SK-N-SH (cell line): ENCODE measurements at regions not wholly inside any gene's neighbourhood (a gene's known extent, or its start where the extent isn't known, plus 50 kb on each side); places are given as distances from the start of the nearest gene placed in this dataset.

Experiments used
- CTCF ChIA-PET: fragments of 300-600, 350-600 bp; formaldehyde crosslinking; extraction: SDS; loops from one replicate; lab custom pipeline; 2021; lab: Yijun Ruan, JAX
- POLR2A ChIA-PET: fragments of 350-600 bp; sonication (Branson Sonifier 250); formaldehyde crosslinking; extraction: SDS; loops from one replicate; lab custom pipeline; 2020; ENCODE audit warnings: antibody characterized with exemption, inconsistent platforms; lab: Yijun Ruan, JAX
- DNase-seq: peaks from one replicate; pipeline ENCODE4 v3.0.0; 2012
- H2AFZ ChIP-seq: fragments of 200-600 bp; sonication (generic); 2 replicates; pipeline ENCODE4 v1.8.1; 2016; ENCODE audit warnings: antibody characterized with exemption, mild to moderate bottlenecking, low read depth
- H3F3A ChIP-seq: fragments of 200-600 bp; sonication (generic); replicated peaks from 2 replicates; pipeline ENCODE3; 2016; ENCODE audit warnings: antibody characterized with exemption, mild to moderate bottlenecking; ENCODE audit not compliant: insufficient read depth
- H3K27ac ChIP-seq, 2 experiments: fragments of 200-500 bp in 1 of 2; fragments of 200-600 bp in 1 of 2; sonication (Bioruptor generic) in 1 of 2; sonication (generic), shearing (Covaris generic) in 1 of 2; 2 replicates each; pipeline versions ENCODE4 v1.5.1 to v1.6.1; 2014 to 2016; ENCODE audit warnings: low read depth in 2 of 2, inconsistent platforms in 1 of 2, low read length in 1 of 2, mild to moderate bottlenecking in 1 of 2, mixed read lengths in 1 of 2
- H3K27me3 ChIP-seq: fragments of 200-600 bp; sonication (generic), shearing (Covaris generic); 2 replicates; pipeline ENCODE4 v1.6.1; 2016; ENCODE audit warnings: mixed run types; ENCODE audit not compliant: insufficient read depth
- H3K36me3 ChIP-seq, 2 experiments: fragments of 200-500 bp in 1 of 2; fragments of 200-600 bp in 1 of 2; sonication (Bioruptor generic) in 1 of 2; sonication (generic) in 1 of 2; replicated peaks in 1 of 2; 2 replicates each; pipeline versions ENCODE3 to v1.5.1; 2014 to 2016; ENCODE audit warnings: low read length in 1 of 2, mild to moderate bottlenecking in 1 of 2; ENCODE audit not compliant: insufficient read depth in 2 of 2, control insufficient read depth in 1 of 2
- H3K4me1 ChIP-seq, 2 experiments: fragments of 200-500 bp in 1 of 2; fragments of 200-600 bp in 1 of 2; sonication (Bioruptor generic) in 1 of 2; sonication (generic), shearing (Covaris generic) in 1 of 2; 2 replicates each; pipeline versions ENCODE4 v1.5.1 to v1.6.1; 2014 to 2016; ENCODE audit warnings: low read depth in 1 of 2, low read length in 1 of 2, mixed run types in 1 of 2; ENCODE audit not compliant: insufficient read depth in 2 of 2, control insufficient read depth in 1 of 2
- H3K4me2 ChIP-seq: fragments of 200-600 bp; sonication (generic), shearing (Covaris generic); 2 replicates; pipeline ENCODE4 v1.6.1; 2017; ENCODE audit warnings: mixed run types
- H3K4me3 ChIP-seq, 2 experiments: fragments of 200-500 bp in 1 of 2; fragments of 200-600 bp in 1 of 2; sonication (Bioruptor generic) in 1 of 2; sonication (generic), shearing (Covaris generic) in 1 of 2; 2 replicates each; pipeline versions ENCODE4 v1.5.1 to v1.8.1; 2014 to 2016; ENCODE audit warnings: low read depth in 2 of 2, inconsistent platforms in 1 of 2, low read length in 1 of 2, mild to moderate bottlenecking in 1 of 2, mixed read lengths in 1 of 2, moderate library complexity in 1 of 2
- H3K79me2 ChIP-seq: fragments of 200-600 bp; sonication (generic); 2 replicates; pipeline ENCODE4 v1.8.1; 2017; ENCODE audit warnings: mild to moderate bottlenecking; ENCODE audit not compliant: insufficient read depth
- H3K9ac ChIP-seq: fragments of 200-600 bp; sonication (generic); 2 replicates; pipeline ENCODE4 v1.6.1; 2017; ENCODE audit warnings: mixed run types
- H3K9me2 ChIP-seq: fragments of 200-600 bp; sonication (generic); 2 replicates; pipeline ENCODE4 v1.6.1; 2017; ENCODE audit warnings: mixed run types
- H3K9me3 ChIP-seq: fragments of 200-600 bp; sonication (generic); 2 replicates; pipeline ENCODE4 v1.6.1; 2017; ENCODE audit warnings: mixed run types, mild to moderate bottlenecking, moderate library complexity
- H4K20me1 ChIP-seq: fragments of 200-600 bp; sonication (generic); 2 replicates; pipeline ENCODE4 v1.6.1; 2017; ENCODE audit warnings: mild to moderate bottlenecking, mixed run types; ENCODE audit not compliant: insufficient read depth
- ELF1 ChIP-seq: IDR thresholded peaks from 2 replicates; pipeline ENCODE4 v1.4.0; 2012
- EP300 ChIP-seq, 2 experiments: IDR thresholded peaks; 2 replicates each; pipeline versions ENCODE4 v1.4.0 to v1.6.1; 2012; ENCODE audit warnings: borderline replicate concordance in 1 of 2, low read depth in 1 of 2, low read length in 1 of 2
- FOXJ3 ChIP-seq: sonication (generic); formaldehyde crosslinking; IDR thresholded peaks from 2 replicates; pipeline ENCODE4 v1.5.1; 2020; ENCODE audit warnings: mild to moderate bottlenecking, missing genetic modification reagents
- GATA2 ChIP-seq: sonication (generic); formaldehyde crosslinking; IDR thresholded peaks from 2 replicates; pipeline ENCODE4 v1.5.0; 2020; ENCODE audit warnings: mild to moderate bottlenecking, missing genetic modification reagents
- JUND ChIP-seq: IDR thresholded peaks from 2 replicates; pipeline ENCODE4 v1.4.0; 2012
- NRF1 ChIP-seq: IDR thresholded peaks from 2 replicates; pipeline ENCODE4 v1.6.1; 2012; ENCODE audit warnings: low read depth, mild to moderate bottlenecking, low read length
- POLR2AphosphoS5 ChIP-seq: IDR thresholded peaks from 2 replicates; pipeline ENCODE4 v1.6.1; 2012; ENCODE audit warnings: low read depth, low read length
- RAD21 ChIP-seq: IDR thresholded peaks from 2 replicates; pipeline ENCODE4 v1.6.1; 2012; ENCODE audit warnings: mild to moderate bottlenecking, low read length
- RCOR1 ChIP-seq: fragments of 150-350 bp; IDR thresholded peaks from 2 replicates; pipeline ENCODE4 v1.6.1; 2017; ENCODE audit warnings: antibody characterized with exemption, low read length
- RFX5 ChIP-seq: IDR thresholded peaks from 2 replicates; pipeline ENCODE4 v1.6.1; 2012; ENCODE audit warnings: mild to moderate bottlenecking, improper control_type of control experiment, low read length
- RXRA ChIP-seq: IDR thresholded peaks from 2 replicates; pipeline ENCODE4 v1.4.0; 2012; ENCODE audit warnings: low read depth, mild to moderate bottlenecking, borderline replicate concordance
- SIN3A ChIP-seq: IDR thresholded peaks from 2 replicates; pipeline ENCODE4 v1.6.1; 2012; ENCODE audit warnings: low read depth, mild to moderate bottlenecking, low read length, moderate library complexity, borderline replicate concordance
- TAF1 ChIP-seq: IDR thresholded peaks from 2 replicates; pipeline ENCODE4 v1.6.1; 2012; ENCODE audit warnings: low read depth, mild to moderate bottlenecking, low read length, moderate library complexity, borderline replicate concordance
- TEAD4 ChIP-seq: IDR thresholded peaks from 2 replicates; pipeline ENCODE4 v1.4.0; 2012; ENCODE audit warnings: mild to moderate bottlenecking, borderline replicate concordance; ENCODE audit not compliant: insufficient read depth
- YY1 ChIP-seq: IDR thresholded peaks from 2 replicates; pipeline ENCODE4 v1.4.0; 2012; ENCODE audit warnings: low read depth, mild to moderate bottlenecking
- WGBS: methylation state at CpG from one replicate; pipeline ENCODE4 v1.1.6; 2017; ENCODE audit warnings: low lambda C conversion rate; 5-methylcytosine and 5-hydroxymethylcytosine counted together
- TF ChIP-seq, protein P1 (sequence below): IDR thresholded peaks from 2 replicates; pipeline ENCODE4 v1.4.0; 2012; ENCODE audit warnings: low read depth
- TF ChIP-seq, protein P2 (sequence below): fragments of 150-350 bp; IDR thresholded peaks from 2 replicates; pipeline ENCODE4 v1.6.1; 2017; ENCODE audit warnings: antibody characterized with exemption, low read length, low read depth, borderline replicate concordance
- TF ChIP-seq, protein P3 (sequence below): IDR thresholded peaks from 2 replicates; pipeline ENCODE4 v1.6.1; 2012; ENCODE audit warnings: mild to moderate bottlenecking, low read depth, low read length, moderate library complexity

DNA sequence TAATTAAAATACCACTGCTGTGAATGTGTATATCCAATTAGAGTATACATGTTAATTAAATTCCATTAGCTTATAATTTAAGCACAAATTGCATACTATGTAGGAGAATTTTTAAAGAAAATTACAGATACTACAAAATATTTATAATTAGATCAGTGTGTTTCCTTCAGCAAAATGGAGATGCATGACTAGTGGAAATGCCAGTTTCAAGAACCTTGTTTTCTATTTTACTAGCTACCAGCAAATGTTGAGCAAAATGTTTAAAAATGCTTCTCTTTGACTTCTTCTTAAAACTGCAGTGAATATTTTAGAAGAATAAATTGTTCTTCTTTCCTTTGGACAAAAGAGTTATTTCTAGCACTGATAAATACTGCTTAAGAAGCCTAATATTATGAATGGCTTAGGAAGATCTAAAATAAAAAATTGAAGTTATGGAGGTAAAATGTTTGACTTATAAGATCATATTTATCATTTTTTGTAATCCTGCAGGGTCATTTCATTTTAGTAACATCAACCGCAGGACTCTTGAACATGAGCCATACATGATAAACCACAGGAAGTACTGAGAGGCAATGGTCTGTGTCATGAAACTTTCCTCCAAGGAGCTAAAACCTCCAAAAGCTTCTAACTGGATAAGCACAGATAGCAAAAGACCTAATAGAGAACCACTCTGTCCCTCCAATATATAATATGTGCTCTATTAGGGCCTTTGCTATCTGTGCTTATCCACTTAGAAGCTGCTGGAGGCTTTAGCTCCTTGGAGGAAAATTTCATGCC lies 1066.0 kb upstream of the CELF2 start:
- Histone ChIP-seq H3K27ac (no peak overlapping the region), H3K36me3 (no peaks in the 10 kb centered on the region), H2AFZ (no peak overlapping the region), H3K27me3 (no peaks in the 10 kb centered on the region), H4K20me1 (no peaks in the 10 kb centered on the region), H3K4me1 (no peaks in the 10 kb centered on the region), H3K4me3 (no peak overlapping the region), H3F3A (no peaks in the 10 kb centered on the region), H3K9ac (no peak overlapping the region), H3K9me3 (no peaks in the 10 kb centered on the region), H3K79me2 (no peaks in the 10 kb centered on the region), H3K9me2 (no peaks in the 10 kb centered on the region), H3K4me2 (no peak overlapping the region)
- 84% methylated on average over 1 of the region's 1 CpG for whole genome bisulfite sequencing
- CTCF ChIA-PET = no interaction called here
- TF ChIP-seq SIN3A = no peak
- no peak for TF ChIP-seq TAF1
- TF ChIP-seq, protein P1, sequence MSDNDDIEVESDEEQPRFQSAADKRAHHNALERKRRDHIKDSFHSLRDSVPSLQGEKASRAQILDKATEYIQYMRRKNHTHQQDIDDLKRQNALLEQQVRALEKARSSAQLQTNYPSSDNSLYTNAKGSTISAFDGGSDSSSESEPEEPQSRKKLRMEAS = no peak
- TF ChIP-seq RXRA = no peak
- no peak for TF ChIP-seq RFX5
- TF ChIP-seq RCOR1 = no peak
- no peak for TF ChIP-seq GATA2 (CRISPR knock-in tag)
- TF ChIP-seq POLR2AphosphoS5 = no peak
- no peak for TF ChIP-seq YY1
- TF ChIP-seq EP300 (IDR thresholded peaks at IDR 0.05; ENCODE audit: borderline replicate concordance in 1 of 2, low read depth in 1 of 2, low read length in 1 of 2) = no peak
- no peak for TF ChIP-seq NRF1
- TF ChIP-seq, protein P2, sequence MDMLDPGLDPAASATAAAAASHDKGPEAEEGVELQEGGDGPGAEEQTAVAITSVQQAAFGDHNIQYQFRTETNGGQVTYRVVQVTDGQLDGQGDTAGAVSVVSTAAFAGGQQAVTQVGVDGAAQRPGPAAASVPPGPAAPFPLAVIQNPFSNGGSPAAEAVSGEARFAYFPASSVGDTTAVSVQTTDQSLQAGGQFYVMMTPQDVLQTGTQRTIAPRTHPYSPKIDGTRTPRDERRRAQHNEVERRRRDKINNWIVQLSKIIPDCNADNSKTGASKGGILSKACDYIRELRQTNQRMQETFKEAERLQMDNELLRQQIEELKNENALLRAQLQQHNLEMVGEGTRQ = no peak
- TF ChIP-seq TEAD4 = no peak
- TF ChIP-seq JUND = no peak
- no peak for TF ChIP-seq FOXJ3
- TF ChIP-seq, protein P3, sequence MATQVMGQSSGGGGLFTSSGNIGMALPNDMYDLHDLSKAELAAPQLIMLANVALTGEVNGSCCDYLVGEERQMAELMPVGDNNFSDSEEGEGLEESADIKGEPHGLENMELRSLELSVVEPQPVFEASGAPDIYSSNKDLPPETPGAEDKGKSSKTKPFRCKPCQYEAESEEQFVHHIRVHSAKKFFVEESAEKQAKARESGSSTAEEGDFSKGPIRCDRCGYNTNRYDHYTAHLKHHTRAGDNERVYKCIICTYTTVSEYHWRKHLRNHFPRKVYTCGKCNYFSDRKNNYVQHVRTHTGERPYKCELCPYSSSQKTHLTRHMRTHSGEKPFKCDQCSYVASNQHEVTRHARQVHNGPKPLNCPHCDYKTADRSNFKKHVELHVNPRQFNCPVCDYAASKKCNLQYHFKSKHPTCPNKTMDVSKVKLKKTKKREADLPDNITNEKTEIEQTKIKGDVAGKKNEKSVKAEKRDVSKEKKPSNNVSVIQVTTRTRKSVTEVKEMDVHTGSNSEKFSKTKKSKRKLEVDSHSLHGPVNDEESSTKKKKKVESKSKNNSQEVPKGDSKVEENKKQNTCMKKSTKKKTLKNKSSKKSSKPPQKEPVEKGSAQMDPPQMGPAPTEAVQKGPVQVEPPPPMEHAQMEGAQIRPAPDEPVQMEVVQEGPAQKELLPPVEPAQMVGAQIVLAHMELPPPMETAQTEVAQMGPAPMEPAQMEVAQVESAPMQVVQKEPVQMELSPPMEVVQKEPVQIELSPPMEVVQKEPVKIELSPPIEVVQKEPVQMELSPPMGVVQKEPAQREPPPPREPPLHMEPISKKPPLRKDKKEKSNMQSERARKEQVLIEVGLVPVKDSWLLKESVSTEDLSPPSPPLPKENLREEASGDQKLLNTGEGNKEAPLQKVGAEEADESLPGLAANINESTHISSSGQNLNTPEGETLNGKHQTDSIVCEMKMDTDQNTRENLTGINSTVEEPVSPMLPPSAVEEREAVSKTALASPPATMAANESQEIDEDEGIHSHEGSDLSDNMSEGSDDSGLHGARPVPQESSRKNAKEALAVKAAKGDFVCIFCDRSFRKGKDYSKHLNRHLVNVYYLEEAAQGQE = no peak
- no peak for TF ChIP-seq ELF1
- TF ChIP-seq RAD21 = no peak
- no peak for DNase-seq
- POLR2A ChIA-PET = no interaction called here
